22Rv1 (cell line): ENCODE measurements at regions not wholly inside any gene's neighbourhood (a gene's known extent, or its start where the extent isn't known, plus 50 kb on each side); places are given as distances from the start of the nearest gene placed in this dataset.

Source experiments
- ZFX ChIP-seq: fragments of 450-650 bp; IDR thresholded peaks from 2 replicates; pipeline ENCODE4 v1.6.1; 2017; ENCODE audit warnings: antibody characterized with exemption, borderline replicate concordance
- TF ChIP-seq, protein P1 (sequence below): fragments of 450-650 bp; IDR thresholded peaks from 2 replicates; pipeline ENCODE4 v1.5.1; 2017; ENCODE audit warnings: mild to moderate bottlenecking

DNA sequence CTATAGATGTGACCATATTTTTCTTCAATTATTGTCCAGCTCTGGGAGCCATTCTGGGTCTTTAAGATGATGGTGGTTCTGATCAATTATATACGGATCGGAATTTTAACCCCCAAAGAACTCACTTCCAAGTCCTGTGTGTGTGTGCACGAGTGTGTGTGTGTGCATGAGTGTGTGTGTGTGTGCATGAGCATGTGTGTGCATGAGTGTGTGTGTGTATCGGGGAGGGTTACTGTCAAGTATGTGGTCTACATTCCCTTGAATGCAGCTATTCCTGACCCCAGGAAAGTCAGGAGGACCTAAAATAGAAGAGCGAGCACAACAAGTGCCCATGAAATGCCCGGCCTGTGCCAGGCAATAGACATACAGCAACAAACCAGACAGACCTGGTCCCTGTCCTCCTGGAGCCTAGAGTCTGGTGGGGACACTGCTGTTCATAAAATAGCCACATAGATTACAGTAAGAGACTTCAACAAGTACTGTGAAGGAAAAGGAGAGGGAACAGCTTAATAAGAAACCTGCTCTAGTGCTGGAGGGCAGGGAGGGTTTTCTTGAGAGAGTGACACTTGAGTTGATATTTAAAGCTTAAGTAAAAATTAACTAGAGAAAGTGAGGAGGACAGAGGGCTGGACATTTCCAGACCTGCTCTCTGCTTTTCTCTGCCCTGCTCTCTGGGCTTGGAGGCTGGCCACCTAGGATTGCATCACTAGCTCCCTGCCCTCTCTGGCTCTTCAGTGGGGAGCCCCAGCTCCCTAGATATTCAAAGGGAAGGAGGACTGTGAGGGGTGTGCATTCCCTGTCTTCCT lies 66.1 kb upstream of the SPON1 start:
- TF ChIP-seq, protein P1, sequence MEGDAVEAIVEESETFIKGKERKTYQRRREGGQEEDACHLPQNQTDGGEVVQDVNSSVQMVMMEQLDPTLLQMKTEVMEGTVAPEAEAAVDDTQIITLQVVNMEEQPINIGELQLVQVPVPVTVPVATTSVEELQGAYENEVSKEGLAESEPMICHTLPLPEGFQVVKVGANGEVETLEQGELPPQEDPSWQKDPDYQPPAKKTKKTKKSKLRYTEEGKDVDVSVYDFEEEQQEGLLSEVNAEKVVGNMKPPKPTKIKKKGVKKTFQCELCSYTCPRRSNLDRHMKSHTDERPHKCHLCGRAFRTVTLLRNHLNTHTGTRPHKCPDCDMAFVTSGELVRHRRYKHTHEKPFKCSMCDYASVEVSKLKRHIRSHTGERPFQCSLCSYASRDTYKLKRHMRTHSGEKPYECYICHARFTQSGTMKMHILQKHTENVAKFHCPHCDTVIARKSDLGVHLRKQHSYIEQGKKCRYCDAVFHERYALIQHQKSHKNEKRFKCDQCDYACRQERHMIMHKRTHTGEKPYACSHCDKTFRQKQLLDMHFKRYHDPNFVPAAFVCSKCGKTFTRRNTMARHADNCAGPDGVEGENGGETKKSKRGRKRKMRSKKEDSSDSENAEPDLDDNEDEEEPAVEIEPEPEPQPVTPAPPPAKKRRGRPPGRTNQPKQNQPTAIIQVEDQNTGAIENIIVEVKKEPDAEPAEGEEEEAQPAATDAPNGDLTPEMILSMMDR, result no peak
- TF ChIP-seq ZFX, result no peak
